ENCODE measurements at regions not wholly inside any gene's neighbourhood (a gene's known extent, or its start where the extent isn't known, plus 50 kb on each side); places are given as distances from the start of the nearest gene placed in this dataset.

DNA sequence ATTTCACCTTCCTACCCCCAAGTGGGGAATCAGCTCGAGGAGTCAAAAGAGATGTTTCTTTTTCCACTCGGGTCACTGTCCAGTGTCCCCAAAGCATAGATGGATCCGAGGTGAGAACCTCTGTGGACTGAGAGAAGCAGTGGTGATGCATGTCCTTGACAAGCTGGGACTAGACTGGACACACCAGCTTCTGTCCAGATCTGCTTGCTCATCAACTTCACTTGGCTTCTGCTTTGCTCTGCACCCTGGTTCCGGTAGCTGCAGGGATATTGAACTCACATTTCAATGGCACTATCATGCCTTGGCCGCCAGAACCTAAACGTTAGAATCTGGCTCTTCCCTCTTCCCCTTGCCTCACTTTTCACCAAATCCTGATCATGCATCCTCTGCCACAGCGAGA lies 50.3 kb upstream of the CXCL12 start:
- TF ChIP-seq, protein P1, sequence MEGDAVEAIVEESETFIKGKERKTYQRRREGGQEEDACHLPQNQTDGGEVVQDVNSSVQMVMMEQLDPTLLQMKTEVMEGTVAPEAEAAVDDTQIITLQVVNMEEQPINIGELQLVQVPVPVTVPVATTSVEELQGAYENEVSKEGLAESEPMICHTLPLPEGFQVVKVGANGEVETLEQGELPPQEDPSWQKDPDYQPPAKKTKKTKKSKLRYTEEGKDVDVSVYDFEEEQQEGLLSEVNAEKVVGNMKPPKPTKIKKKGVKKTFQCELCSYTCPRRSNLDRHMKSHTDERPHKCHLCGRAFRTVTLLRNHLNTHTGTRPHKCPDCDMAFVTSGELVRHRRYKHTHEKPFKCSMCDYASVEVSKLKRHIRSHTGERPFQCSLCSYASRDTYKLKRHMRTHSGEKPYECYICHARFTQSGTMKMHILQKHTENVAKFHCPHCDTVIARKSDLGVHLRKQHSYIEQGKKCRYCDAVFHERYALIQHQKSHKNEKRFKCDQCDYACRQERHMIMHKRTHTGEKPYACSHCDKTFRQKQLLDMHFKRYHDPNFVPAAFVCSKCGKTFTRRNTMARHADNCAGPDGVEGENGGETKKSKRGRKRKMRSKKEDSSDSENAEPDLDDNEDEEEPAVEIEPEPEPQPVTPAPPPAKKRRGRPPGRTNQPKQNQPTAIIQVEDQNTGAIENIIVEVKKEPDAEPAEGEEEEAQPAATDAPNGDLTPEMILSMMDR (IDR thresholded peaks at IDR 0.05) = no peak

DNA sequence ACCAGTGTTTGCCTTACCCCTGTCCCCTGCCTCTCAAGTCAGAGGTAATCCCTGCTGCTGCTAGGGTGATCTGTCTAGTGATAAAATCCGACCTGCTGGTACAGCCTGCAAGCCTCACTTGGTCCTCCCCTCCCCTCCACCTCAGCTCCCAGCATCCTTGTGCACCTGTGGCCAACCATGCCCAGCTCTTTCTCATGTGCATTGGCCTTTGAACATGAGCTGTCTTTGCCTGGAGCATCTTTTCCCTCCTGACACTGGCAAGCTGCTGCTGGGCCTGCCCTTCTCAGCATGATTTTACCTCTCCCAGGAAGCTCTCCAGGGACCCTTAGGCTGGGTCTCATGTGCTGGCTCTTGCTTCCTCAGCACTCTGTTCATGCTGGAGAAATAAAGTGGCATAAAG lies 51.3 kb upstream of the CXCL12 start:
- TF ChIP-seq, protein P1 (IDR thresholded peaks at IDR 0.05) = no peak

DNA sequence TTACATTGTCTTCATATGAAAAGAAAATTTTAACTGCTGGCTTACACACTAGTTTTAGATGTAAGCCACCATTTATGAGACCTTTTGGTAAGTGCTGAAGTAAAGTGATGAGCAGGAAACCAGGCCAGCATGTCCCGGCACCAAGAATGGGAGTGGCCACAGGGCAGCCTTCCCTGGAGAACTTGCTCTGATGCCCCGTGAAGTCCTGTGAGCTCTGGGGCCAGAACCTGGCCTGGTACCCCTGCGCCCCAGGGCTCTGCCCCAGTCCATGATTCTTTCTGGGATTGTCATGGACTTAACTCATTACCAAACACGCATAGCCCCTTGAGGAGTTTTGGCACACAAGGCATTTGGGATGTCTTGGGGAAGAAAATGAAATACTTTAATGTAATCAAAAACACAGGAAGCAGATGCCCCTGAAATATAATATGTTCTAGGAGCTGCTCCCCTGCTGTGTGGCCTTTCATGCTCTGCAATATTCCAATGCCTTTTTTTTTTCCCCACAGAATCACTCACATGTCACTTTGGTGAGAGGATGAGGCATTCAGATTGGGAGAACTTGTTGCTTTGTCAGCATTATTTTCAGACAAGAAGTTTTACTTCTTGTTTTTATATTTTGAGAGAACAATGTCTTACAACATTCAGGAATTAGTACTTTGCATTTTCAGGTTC lies 53.1 kb upstream of the CXCL12 start:
- TF ChIP-seq, protein P1 (IDR thresholded peaks at IDR 0.05) = no peak

DNA sequence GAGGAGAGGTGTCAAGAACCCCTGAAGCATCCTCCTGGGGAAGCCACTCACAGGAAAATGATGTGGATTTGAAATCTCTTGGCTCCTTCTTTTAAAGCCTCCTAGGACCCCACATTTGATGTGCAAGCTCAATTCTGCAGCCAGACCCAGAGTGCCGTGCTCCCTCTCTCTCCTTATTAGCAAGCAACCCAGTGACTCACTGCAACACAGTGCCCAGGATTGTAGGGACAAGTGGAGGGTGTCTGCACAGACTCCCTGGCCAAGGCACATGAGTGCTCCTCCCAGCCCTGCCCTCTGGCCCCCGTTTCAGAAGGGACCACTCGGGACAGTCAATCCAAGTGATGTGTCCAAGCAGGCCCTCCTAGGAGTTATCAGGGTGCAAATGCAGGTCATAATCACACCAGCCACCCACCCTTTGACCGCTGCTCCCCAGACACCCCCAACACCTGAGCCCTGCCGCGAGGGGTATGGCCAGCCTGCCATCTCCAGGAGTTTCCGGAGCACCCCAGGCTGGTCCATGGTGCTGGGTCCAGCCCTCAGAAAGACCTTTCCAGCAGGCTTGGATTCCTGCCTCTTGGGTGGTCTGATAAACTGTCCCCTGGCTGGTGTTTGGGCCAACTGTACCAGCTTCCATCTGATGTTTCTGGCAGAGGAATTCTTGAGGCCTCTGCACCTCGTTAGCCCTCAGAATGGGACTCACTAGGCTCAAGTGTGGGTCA lies 54.5 kb upstream of the CXCL12 start:
- TF ChIP-seq, protein P1 (IDR thresholded peaks at IDR 0.05) = no peak

DNA sequence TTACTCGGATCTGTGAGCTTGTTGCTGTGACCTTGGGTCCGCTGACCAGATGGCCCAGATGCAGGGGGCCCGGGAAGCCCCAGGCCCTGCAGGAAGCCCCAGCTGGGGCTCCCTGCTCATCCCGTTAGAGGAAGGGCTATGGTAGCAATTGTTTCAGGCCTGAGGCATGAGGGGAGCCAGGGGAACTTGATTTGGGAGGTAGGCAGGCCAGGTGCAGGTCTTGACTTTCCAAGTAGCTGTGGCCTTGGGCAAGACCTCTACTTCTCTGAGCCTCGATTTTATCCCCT lies 55.0 kb upstream of the CXCL12 start:
- TF ChIP-seq, protein P1 (IDR thresholded peaks at IDR 0.05) = no peak

DNA sequence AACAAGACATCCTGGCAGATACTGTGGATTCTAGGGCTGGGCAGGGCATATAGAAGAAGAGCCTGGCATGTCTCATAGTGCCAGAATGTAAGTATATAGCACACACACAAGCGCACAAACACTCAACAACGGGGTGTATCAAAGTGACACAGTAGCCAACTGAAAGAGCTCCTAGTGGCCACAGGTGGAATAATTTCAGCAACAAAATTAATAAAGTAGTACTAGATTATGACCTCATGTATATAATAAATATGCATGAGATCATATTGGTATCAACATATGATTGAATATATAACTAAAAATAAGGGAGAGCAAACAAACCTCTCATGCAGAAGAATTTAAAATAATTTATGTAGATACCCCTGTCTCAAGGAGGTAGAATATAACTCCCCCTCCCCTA lies 72.4 kb upstream of the CXCL12 start:
- TF ChIP-seq, protein P1 (IDR thresholded peaks at IDR 0.05) = no peak; the same call in 1 of the 2 replicates

DNA sequence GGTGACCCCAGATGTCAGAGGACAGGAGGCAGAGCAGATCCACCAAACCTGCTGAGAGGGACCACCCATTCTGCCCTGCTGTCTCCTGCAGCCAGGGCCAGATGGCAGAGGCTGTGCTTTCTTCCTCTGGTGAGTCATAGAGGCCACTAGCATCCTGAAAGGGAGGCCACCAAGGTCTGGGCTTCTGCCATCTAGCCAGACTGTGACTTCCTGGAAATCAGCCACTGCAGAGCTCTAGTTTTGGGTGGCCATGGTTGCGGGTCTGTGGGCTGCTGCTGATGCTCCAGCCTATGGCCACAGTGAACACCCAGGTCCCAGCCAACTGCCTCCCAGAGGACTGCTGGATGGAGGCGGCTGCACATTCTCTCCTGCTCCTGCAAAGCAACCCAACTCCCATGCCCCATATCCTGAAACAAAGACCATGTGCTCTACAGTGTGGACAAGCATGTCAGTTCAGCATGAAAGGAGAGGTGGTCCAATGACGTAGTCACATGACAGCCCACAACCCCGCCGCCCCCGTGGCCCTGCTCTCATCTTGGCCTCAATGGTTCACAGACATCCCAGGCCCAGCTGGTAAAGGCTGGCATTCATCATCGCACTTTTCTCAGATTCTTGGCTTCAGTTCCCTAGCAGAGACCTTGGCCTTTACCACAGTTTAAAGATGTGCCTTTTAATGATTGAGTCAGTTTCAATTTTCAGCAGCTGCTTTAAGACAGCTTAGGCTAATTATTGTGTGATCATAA lies 73.9 kb upstream of the CXCL12 start:
- TF ChIP-seq, protein P1 (IDR thresholded peaks at IDR 0.05) = no peak

Data from LNCAP (cell line).